Erythroblast (primary cell): ENCODE measurements at regions not wholly inside any gene's neighbourhood (a gene's known extent, or its start where the extent isn't known, plus 50 kb on each side); places are given as distances from the start of the nearest gene placed in this dataset.

Experiments
- GATA1 ChIP-seq: IDR thresholded peaks from 2 replicates; pipeline ENCODE4 v1.6.1; 2011; ENCODE audit warnings: low read depth, mild to moderate bottlenecking, control low read depth, low read length, moderate library complexity
- POLR2A ChIP-seq: IDR thresholded peaks from 2 replicates; pipeline ENCODE4 v1.6.1; 2011; ENCODE audit warnings: mild to moderate bottlenecking, low read length

DNA sequence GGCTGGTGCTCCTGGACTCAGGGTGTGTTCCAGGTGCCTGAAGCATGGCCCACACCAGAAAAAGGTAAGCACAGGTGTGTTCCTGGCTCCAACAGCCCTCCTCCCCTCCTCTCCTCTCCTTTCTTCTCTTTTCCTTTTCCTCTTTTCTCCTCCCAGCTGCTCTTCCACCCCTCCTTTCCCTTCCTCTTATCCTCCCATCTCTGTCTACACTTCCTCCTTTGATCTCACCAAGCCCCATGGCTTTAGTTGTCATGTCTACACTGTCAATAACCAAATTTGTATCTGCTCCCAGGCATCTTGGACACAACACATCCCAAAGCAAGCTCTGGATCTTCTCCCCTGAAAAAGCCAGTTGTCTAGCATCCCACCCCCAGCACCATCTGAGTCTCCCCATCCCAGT lies 56.7 kb upstream of the LAPTM5 start:
- TF ChIP-seq POLR2A (no peak), GATA1 (no peak)
